SK-MEL-5 (cell line): ENCODE measurements at regions not wholly inside any gene's neighbourhood (a gene's known extent, or its start where the extent isn't known, plus 50 kb on each side); places are given as distances from the start of the nearest gene placed in this dataset.

Source experiments
- DNase-seq: peaks from one replicate; pipeline ENCODE4 v3.0.0-alpha.2; 2016; ENCODE audit warnings: low read depth, low spot score
- in situ Hi-C: cut with HindIII; loops from 2 replicates; pipeline ENCODE4 v1.10.0; 2016; ENCODE audit warnings: low sequenced_read_pairs, high pct_unique_total_duplicates, low pct_unique_long_range_greater_than_20kb

DNA sequence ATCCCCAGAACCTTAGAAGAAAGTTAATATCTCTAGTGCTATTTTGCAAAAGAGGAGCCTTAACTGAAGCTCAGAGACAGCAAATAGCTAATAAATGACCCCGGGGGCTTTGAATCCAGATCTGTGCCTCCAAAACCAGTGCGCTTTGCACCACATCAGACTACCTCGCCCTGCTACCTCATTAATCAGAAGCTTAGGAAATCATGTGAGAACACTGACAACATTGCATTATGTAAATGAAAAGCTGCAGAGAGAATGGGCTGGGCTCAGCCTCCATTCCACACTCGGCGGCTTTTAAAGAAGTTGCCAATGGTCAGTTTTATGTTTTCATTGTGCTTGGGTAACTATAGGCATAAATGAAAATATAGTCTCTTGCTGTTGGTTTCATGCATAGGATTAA is 54.0 kb upstream of the STMND1 start:
- DNase-seq: no peak

DNA sequence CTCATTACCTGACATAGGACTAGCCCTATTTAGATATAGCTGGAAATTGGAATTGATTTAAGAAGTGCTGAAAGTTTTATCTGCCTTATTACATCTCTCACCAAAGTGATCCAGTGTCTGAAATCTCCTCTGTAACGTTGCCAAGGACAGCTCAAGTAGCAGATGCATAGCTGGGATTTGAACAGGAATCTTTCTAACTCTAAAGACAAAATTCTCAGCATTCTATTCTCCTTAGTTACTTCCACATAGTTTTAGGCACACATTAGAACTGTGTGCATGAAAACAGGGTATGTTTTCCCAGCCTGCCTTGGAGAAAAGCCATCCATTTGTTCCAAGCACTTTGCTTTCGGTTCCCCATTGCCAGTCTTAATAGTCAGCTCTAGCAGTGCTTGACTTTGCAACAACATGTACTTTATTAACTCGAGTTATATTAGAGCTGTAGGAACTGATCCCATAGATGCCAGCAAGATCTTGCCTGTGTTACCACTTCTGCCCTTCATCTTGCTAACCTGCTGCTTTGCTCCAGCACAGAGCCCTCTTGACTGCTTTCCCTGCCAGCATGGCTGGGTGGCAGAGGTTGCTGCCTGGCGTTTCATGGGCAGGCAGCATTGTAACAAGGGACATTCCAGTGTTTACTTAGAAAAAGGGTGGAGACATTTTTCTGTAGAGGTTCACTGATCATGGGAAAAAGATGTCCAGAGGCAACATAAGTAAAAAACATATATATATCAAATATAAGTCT is 56.1 kb upstream of the STMND1 start:
- no peak for DNase-seq
- in situ Hi-C loops: no loop called here

More for the DNA sequence above, 54.0 kb upstream of the STMND1 start:
- in situ Hi-C loops: no loop called here

DNA sequence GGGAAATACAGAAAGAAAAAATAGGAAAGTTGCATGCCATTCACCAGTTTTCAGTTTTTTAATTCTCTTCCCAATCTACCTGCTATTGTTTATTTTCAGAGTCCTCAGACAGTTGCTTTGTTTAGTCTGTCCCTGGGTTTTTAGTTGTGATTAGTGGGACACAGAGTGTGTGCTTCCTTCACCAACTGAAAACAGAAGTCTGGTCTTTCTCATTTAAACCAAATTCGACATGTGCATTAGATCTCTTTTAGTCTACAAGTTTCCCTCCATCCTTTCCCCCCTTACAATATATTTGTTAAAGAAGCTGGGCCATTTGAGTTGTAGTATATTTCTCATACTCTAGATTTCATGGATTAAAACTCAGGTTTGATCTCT is 58.7 kb upstream of the STMND1 start:
- in situ Hi-C loops: no loop called here
- DNase-seq: no peak

DNA sequence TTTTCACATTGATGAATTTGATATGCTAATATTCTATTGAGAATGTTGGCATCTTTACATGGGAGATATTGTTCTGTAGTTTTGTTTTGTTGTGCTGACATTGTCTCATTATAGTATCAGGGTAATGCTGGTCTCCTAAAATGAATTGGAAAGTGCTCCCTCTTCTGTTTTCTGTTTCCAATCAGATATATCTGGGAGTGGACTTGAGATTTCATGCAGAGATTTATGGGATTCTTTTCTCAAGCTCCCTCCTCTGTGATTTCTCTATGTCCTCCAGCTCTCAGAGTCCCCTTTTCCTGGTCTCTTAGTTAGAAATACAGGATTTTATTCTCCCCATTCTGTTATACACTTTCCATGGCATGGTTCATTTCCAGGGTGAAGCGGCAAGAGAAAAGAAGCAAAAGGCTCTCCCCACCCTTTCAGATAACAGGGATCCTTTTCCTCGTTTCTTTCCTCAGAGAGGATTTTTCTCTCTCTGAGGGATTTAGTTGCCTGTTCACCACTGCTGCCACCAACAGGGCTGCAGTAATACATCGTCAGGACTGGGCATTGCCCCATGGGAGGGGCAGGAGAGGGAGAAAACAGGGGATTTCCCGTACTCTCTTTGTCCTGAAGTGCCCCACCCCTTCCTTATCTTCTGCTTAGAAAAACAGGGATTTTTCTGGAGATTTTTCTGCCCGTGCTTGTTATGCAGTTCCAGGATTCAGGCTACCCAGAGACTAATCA is 59.3 kb upstream of the STMND1 start:
- in situ Hi-C loops: no loop called here
- peak; percentile 85 for DNase-seq

DNA sequence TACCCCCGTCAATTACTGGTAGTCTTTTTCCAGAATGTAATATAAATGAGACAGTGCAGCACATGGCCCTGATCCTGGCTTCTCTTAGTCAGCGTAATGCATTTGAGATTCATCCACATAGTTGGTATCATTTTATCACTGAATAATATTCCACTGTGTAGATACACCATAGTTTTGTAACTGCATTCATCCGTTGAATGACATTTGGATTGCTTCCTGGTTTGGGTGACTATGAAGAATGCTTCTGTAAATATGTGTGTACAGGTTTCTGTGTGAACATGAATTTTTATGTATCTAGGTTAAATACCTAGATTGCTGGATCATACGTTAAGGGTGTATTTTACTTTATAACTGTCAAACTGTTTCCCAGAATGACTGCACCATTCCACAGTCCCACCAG is 62.6 kb upstream of the STMND1 start:
- in situ Hi-C loops: no loop called here
- no peak for DNase-seq

DNA sequence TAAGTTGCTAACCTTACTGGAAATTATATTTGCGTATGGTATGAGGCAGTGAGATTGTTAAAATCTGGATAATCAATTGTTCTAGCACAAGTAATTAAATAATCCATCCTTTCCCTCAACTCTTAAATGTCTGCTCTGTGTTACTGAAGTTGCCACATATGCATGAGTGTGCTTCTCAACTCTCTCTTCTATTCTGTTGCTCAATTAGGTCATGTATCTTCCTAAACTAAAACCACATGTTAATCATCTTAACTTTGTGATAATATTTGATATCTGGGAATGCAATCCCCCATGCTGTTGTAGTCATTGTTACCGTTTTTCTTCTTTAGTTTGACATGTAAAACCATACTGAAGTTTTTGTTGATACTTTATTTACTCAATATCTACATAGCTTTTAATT is 63.5 kb upstream of the STMND1 start:
- no peak for DNase-seq
- in situ Hi-C loops: no loop called here

DNA sequence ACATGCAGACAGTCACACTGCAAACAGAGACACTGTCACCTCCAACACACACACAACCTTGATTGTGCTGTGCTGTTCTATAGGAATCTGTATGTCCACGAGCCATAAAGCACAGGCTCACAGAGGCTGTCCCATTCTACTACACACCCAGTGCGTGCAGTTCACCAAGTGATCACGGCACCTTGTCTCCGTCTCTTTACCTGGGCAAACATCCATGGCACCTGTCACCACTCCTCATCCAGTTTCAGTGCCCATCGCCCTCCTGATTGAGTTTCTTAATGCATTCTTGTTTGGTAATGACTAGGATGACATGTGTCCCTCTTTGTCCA is 65.8 kb upstream of the STMND1 start:
- no peak for DNase-seq
- in situ Hi-C loops: no loop called here

DNA sequence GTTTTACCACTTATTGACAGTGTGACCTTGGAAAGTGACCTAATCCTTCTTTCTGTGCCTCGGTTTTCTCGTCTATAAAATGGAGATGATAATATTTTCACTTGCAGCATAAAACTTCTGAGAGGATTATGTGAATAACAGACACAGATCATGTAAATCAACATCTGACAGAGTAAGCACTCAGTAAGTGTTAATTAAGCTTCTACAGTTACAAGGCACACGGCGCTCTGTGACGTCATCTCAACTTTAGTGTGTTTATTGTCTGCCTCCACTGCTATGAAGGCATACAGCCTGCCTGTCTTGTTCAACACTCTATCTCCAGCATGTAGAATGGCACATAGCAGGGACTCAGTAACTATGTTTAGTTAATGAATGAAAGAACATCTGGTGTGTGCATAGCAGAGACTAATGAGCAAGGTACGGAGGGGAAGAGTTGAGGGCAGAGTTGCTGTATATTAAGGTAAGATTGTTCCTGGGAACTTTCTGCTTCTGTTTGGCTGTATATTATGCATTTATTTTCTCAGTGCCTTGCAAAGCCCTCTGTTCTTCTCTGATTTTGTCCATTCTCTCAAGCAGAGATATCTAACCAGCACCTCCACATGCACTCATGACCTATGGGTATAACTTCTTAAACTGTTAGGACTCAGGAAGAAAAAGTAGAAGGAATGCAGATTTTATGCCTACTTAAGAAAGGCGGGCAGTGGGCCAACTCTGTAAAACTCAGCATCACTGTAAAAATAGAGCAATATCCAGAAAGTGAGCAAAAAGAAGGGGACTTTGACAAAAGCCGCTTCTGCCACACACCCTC is 66.4 kb upstream of the STMND1 start:
- in situ Hi-C loops: no loop called here
- DNase-seq: no peak

DNA sequence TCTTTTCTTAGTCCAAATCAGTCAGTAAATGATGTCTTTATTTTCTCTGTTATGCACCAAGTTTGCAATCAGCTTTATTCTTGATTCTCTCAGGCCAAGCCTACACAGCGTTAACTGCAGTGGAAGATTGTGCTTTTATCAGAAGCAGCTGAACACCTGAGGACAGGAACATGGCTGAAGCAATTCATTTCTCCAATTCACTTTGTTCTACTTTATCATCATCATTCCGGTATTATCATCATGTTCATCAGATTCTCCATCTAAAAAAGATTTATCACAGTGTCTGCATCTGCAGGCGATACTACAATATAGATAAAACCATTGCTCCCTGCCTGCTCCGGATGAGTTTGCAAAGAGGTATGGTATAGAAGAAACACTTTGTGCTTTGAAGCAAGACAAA is 68.1 kb upstream of the STMND1 start:
- no peak for DNase-seq
- in situ Hi-C loops: no loop called here

DNA sequence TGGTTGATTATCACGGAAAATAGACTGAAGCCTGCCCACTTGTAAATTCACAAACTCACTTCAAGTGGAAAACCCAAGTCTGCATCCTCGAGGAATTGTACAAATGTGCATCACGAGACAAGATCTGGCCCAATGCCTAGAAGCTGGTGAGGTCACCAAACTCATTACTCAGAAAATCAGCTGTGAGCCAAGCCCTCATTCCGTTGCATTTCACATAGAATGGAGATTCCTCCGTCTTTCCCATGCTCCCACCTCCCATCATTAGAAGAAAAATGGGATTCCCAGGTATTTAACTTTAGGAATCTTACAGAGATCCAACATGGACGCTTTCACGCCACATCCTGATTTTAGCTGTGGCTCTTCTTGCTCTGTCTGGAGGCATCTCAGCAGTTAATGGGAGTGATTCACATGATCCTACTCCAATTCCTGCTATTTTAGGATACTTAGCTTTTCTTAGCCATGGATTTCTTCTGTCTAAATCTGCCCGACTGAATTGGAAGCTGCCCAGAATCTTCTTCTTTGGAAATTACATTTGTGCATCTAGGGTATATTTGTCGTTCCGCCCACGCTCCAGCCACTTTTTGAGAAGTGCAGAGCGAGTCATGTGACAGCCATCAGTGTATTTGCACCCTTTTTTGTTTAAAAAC is 68.7 kb upstream of the STMND1 start:
- peak; percentile 89 for DNase-seq
- in situ Hi-C loops: no loop called here

DNA sequence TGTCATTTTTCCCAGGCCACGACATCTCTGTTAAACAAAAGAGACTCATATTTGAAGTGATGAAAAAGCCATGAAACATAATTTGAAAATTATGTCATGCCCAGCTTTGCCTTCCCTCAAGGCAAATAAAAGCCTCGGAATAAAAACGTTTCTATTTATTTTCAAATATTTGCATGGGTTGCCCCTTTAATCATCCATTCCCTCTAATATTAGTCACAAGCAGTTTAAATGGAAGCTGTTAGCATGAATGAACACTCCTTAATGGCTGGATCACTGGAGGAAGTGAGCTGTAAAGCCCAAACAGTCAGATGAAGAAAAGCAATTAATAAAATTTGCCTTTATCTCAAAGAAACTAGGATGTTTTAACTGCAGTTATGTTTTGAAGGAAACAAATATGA is 69.3 kb upstream of the STMND1 start:
- DNase-seq: no peak
- in situ Hi-C loops: no loop called here

DNA sequence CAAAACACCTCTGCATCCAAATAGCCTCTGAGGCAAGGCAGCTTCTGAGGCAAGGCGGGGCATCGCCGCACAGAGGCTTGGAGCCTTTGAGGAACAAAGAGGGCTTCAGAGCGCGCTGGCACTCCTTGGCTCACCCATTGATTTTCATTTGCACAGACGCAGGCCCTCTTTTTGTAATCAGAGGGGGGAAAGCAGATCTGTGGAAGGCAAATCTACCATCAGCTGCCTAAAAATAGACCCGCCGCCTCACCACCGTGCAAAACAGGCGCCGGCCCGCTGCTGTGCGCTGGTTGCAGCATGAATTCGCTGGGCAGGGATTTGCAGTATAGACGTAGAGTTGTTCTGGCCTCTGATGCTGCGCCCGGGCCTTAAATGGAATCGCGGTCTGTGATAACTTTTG is 69.9 kb upstream of the STMND1 start:
- DNase-seq: no peak
- in situ Hi-C loops: no loop called here

DNA sequence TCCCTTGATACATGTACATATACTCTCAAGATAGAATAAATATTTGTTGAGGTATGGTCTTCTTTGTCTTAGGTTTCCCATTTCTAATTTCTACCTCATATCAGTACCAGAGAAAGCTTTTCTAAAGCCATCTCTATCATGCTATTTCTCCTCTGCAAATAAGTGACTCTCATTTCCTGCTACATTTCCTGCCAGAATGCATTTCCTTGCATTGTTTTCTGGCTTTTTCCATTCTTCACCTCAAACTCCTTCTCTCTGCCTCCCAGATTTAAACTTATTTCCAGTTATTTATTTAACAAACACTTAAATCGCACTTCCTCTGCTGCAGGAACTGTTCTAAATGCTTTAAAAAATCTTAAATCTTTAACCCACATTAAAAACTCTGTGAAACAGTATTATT is 74.4 kb upstream of the STMND1 start:
- in situ Hi-C loops: no loop called here
- no peak for DNase-seq

DNA sequence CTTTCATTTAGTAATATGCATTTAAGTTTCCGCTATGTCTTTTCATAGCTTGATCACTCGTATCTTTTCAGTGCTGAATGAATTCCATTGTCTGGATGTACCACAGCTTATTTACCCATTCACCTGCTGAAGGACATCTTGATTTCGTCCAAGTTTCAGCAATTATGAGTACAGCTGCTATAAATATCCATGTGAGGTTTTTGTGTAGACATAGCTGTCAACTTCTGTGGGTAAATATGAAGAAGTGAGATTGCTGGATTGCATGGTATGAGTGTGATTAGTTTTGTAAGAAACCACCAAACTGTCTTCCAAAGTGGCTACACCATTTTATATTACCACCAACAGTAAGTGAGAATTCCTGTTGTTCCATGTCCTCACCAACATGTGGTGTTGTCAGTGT is 79.2 kb upstream of the STMND1 start:
- in situ Hi-C loops: no loop called here
- no peak for DNase-seq

DNA sequence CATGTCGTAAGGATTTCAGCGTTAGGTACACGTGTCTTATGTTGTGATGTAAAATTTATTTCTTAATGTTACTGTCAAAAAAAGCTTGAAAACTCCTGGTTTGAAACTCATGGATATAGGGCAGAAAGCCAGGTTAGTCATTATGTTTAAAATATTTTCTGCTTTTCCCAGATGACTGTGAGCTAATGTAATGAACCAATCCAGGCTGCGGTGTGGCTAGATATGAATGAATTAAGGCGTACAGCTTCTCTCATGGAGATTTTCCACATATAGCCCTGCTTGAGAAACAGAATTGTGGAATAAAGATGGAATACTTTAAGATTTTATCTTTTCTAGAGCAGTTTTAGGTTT is 80.3 kb upstream of the STMND1 start:
- DNase-seq: no peak
- in situ Hi-C loops: no loop called here

DNA sequence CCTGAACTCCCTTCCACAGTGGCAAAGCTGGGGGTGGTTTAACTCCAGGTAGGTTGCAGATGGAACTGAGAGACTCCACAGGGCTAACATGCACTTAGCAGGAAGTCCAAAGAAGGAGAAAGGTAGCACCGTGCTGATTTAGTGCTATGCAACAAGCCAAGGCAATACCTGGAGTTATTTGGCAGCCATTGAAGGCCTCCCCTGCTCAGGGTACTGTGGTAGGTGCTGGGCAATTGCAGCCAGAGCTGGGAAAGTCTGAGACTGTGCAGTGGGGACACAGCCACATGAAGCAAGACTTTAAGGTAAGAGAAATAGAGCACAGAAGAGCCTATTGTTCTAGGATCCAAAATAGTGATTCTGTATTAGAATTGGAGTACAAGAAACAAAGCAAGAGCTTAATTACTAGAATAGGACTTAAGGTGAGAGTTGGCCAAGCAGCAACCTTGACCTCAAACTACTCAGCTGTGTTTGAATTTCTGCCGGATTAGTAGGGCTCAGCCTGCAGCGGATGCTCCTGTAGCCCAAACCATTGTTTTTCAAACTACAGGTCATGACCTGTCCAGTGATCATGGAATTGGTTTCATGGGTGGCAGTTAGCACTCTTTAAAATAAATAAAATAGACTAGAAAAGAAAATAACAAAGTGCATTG is 80.8 kb upstream of the STMND1 start:
- in situ Hi-C loops: no loop called here
- DNase-seq: no peak

DNA sequence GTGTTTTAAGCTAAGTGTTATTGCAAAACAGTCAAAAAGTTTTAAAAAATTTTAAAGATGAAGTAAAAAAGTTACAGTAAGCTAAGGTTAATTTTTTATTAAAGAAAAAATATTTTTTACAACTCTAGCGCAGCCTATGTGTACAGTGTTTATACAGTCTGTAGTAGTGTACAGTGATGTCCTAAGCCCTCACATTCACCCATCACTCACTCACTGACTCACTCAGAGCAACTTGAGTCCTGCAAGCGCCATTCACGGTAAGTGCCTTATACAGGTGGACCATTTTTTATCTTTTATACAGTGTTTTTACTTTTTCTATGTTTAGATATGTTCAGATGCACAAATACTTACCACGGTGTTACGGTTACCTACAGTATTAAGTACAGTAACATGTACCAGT is 83.4 kb upstream of the STMND1 start:
- in situ Hi-C loops: no loop called here
- DNase-seq: no peak

DNA sequence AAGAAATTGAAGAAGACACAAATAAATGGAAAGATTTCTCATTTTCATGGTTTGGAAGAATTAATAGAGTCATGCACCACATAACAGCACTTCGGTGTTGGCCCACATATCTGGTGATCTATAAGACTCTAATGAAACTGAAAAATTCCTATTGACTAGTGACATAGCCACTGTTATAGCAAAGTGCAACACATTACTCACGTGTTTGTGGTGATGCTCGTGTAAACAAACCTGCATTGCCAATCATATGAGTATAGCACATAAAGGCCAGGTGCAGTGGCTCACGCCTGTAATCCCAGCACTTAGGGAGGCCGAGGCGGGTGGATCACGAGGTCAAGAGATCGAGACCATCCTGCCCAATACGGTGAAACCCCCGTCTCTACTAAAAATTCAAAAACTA is 84.4 kb upstream of the STMND1 start:
- no peak for DNase-seq
- in situ Hi-C loops: no loop called here
